PC-3 (cell line): ENCODE measurements at regions not wholly inside any gene's neighbourhood (a gene's known extent, or its start where the extent isn't known, plus 50 kb on each side); places are given as distances from the start of the nearest gene placed in this dataset.

Experiments used
- ATAC-seq: fragments of 200-7000 bp; cut with Tn5 transposase; 2 replicates; pipeline ENCODE4 v1.9.1; 2020; ENCODE audit warnings: mild to moderate bottlenecking, moderate library complexity
- BruUV-seq: library from RNA; stranded (reverse); fragments of 400-500 nt; replicated peaks from 2 replicates; lab custom pipeline; 2021; lab: Mats Ljungman, UMichigan
- CTCF ChIA-PET: fragments of 300-600 bp; sonication (Branson Sonifier 250); formaldehyde crosslinking; loops from one replicate; lab custom pipeline; 2022; ENCODE audit warnings: antibody characterized with exemption; lab: Charles Lee
- POLR2A ChIA-PET: fragments of 300-600 bp; sonication (Branson Sonifier 250); formaldehyde crosslinking; loops from one replicate; lab custom pipeline; 2022; ENCODE audit warnings: antibody characterized with exemption; ENCODE audit not compliant: unreplicated experiment; lab: Charles Lee
- DNase-seq: peaks from one replicate; pipeline ENCODE4 v3.0.0-alpha.2; 2015
- H2AFZ ChIP-seq: fragments of 300-600 bp; sonication (generic); 2 replicates; pipeline ENCODE4 v1.6.0; 2016; ENCODE audit warnings: antibody characterized with exemption, low read length
- H3F3A ChIP-seq: fragments of 300-600 bp; sonication (generic); one replicate; pipeline ENCODE4 v1.6.0; 2017; ENCODE audit warnings: antibody characterized with exemption, low read length, control low read depth, mild to moderate bottlenecking; ENCODE audit not compliant: unreplicated experiment
- H3K27ac ChIP-seq: fragments of 300-600 bp; sonication (generic); 2 replicates; pipeline ENCODE4 v1.5.1; 2016; ENCODE audit warnings: mild to moderate bottlenecking, low read length
- H3K27me3 ChIP-seq: fragments of 300-600 bp; sonication (generic); 2 replicates; pipeline ENCODE4 v1.6.1; 2016; ENCODE audit warnings: low read length, mixed read lengths
- H3K36me3 ChIP-seq: fragments of 300-600 bp; sonication (generic); 2 replicates; pipeline ENCODE4 v1.6.1; 2016; ENCODE audit warnings: low read depth, mixed run types, low read length, mixed read lengths
- H3K4me1 ChIP-seq: fragments of 300-600 bp; sonication (generic); 2 replicates; pipeline ENCODE4 v1.5.1; 2016; ENCODE audit warnings: low read length; ENCODE audit not compliant: insufficient read depth
- H3K4me2 ChIP-seq: fragments of 300-600 bp; sonication (generic); 2 replicates; pipeline ENCODE4 v1.6.0; 2016; ENCODE audit warnings: low read length
- H3K4me3 ChIP-seq: fragments of 300-600 bp; sonication (generic); 2 replicates; pipeline ENCODE4 v1.5.1; 2016; ENCODE audit warnings: mild to moderate bottlenecking, low read length, mixed read lengths
- H3K79me2 ChIP-seq: fragments of 300-600 bp; sonication (generic); 2 replicates; pipeline ENCODE4 v1.6.1; 2017; ENCODE audit warnings: low read length, mixed read lengths
- H3K9ac ChIP-seq: fragments of 300-600 bp; sonication (generic); 2 replicates; pipeline ENCODE4 v1.6.0; 2016; ENCODE audit warnings: mild to moderate bottlenecking, low read length
- H3K9me2 ChIP-seq: fragments of 300-600 bp; sonication (generic); replicated peaks from 2 replicates; pipeline ENCODE4 v1.6.1; 2016; ENCODE audit warnings: mixed run types, low read length, mixed read lengths
- H3K9me3 ChIP-seq: fragments of 300-600 bp; sonication (generic); 2 replicates; pipeline ENCODE4 v1.6.1; 2016; ENCODE audit warnings: low read length, mixed read lengths
- H4K20me1 ChIP-seq: fragments of 300-600 bp; sonication (generic); 2 replicates; pipeline ENCODE4 v1.6.1; 2016; ENCODE audit warnings: low read length, mixed read lengths
- EZH2 ChIP-seq: fragments of 300-600 bp; sonication (generic); IDR thresholded peaks from one replicate; pipeline ENCODE4 v1.6.1; 2017; ENCODE audit warnings: antibody characterized with exemption, mild to moderate bottlenecking, low read length; ENCODE audit not compliant: unreplicated experiment
- EZH2phosphoT487 ChIP-seq: fragments of 300-600 bp; sonication (generic); IDR thresholded peaks from 2 replicates; pipeline ENCODE4 v1.6.1; 2018; ENCODE audit warnings: mild to moderate bottlenecking, antibody characterized with exemption, low read length, borderline replicate concordance
- intact Hi-C: fragments of 100-400 bp; cut with micrococcal nuclease; formaldehyde crosslinking; loops from 2 replicates; pipeline ENCODE4 v1.9.0; 2023
- TF ChIP-seq, protein P1 (sequence below): fragments of 300-600 bp; sonication (generic); conservative IDR thresholded peaks from 2 replicates; pipeline ENCODE4 v1.5.1; 2017; ENCODE audit warnings: antibody characterized with exemption, low read depth, mild to moderate bottlenecking, low read length

- CTCF ChIA-PET: no interaction called here
- H3K27ac ChIP-seq: no peak overlapping the region
- H3K79me2 ChIP-seq: no peaks in the 10 kb centered on the region
- no peak overlapping the region for H3K9ac ChIP-seq
- H3K4me1 ChIP-seq: no peaks in the 10 kb centered on the region
- ATAC-seq (no peak), DNase-seq (no peak)
- no TSS peak for BruUV-seq
- peaks cover 5% of the 10 kb centered on the region; the same call in 1 of the 2 replicates for H3K27me3 ChIP-seq
- H3K4me2 ChIP-seq: no peak overlapping the region
- POLR2A ChIA-PET: no interaction called here
- H3K4me3 ChIP-seq: no peak overlapping the region
- TF ChIP-seq EZH2 (no peak), EZH2phosphoT487 (no peak)
- TF ChIP-seq, protein P1, sequence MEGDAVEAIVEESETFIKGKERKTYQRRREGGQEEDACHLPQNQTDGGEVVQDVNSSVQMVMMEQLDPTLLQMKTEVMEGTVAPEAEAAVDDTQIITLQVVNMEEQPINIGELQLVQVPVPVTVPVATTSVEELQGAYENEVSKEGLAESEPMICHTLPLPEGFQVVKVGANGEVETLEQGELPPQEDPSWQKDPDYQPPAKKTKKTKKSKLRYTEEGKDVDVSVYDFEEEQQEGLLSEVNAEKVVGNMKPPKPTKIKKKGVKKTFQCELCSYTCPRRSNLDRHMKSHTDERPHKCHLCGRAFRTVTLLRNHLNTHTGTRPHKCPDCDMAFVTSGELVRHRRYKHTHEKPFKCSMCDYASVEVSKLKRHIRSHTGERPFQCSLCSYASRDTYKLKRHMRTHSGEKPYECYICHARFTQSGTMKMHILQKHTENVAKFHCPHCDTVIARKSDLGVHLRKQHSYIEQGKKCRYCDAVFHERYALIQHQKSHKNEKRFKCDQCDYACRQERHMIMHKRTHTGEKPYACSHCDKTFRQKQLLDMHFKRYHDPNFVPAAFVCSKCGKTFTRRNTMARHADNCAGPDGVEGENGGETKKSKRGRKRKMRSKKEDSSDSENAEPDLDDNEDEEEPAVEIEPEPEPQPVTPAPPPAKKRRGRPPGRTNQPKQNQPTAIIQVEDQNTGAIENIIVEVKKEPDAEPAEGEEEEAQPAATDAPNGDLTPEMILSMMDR: no peak
- no peaks in the 10 kb centered on the region for H4K20me1 ChIP-seq
- intact Hi-C loops: no loop called here
- no peaks in the 10 kb centered on the region for H3K9me2 ChIP-seq
- H3K36me3 ChIP-seq: no peaks in the 10 kb centered on the region
- no peaks in the 10 kb centered on the region for H3K9me3 ChIP-seq
- no peaks in the 10 kb centered on the region for H3F3A ChIP-seq
- H2AFZ ChIP-seq: no peak overlapping the region
Measured at GRCh38 chr4:180462116-180462515, 1781.1 kb upstream of the TENM3 start.

GRCh38 chr4:180465364-180465763 is 1777.8 kb upstream of the TENM3 start:
- Histone ChIP-seq H4K20me1 (no peaks in the 10 kb centered on the region), H3F3A (no peaks in the 10 kb centered on the region), H3K9me3 (no peaks in the 10 kb centered on the region), H3K27me3 (peaks cover 5% of the 10 kb centered on the region; the same call in 1 of the 2 replicates), H3K9ac (no peak overlapping the region), H3K36me3 (no peaks in the 10 kb centered on the region), H3K27ac (no peak overlapping the region), H3K4me3 (no peak overlapping the region), H3K9me2 (no peaks in the 10 kb centered on the region), H3K4me1 (no peaks in the 10 kb centered on the region), H3K4me2 (no peak overlapping the region), H3K79me2 (no peaks in the 10 kb centered on the region), H2AFZ (no peak overlapping the region)
- ATAC-seq: no peak
- TF ChIP-seq, protein P1: no peak
- TF ChIP-seq EZH2phosphoT487: no peak
- no peak for TF ChIP-seq EZH2
- BruUV-seq: no TSS peak
- POLR2A ChIA-PET: no interaction called here
- CTCF ChIA-PET: no interaction called here
- intact Hi-C loops: no loop called here
- no peak for DNase-seq

- H3K36me3 ChIP-seq: no peaks in the 10 kb centered on the region
- H3F3A ChIP-seq: no peaks in the 10 kb centered on the region
- CTCF ChIA-PET: no interaction called here
- ATAC-seq (no peak), DNase-seq (no peak)
- H3K9ac ChIP-seq: no peak overlapping the region
- POLR2A ChIA-PET: no interaction called here
- no peaks in the 10 kb centered on the region for H3K4me1 ChIP-seq
- TF ChIP-seq, protein P1: no peak
- no peak for TF ChIP-seq EZH2phosphoT487
- no peak for TF ChIP-seq EZH2
- no peaks in the 10 kb centered on the region for H3K79me2 ChIP-seq
- no peak overlapping the region for H3K4me3 ChIP-seq
- no peaks in the 10 kb centered on the region for H3K9me3 ChIP-seq
- no peaks in the 10 kb centered on the region for H3K9me2 ChIP-seq
- intact Hi-C loops: no loop called here
- BruUV-seq: no TSS peak
- H4K20me1 ChIP-seq: no peaks in the 10 kb centered on the region
- H3K4me2 ChIP-seq: no peak overlapping the region
- no peak overlapping the region for H3K27ac ChIP-seq
- no peak overlapping the region for H2AFZ ChIP-seq
- no peaks in the 10 kb centered on the region for H3K27me3 ChIP-seq
Measured at GRCh38 chr4:180483036-180483435, 1760.2 kb upstream of the TENM3 start.
